ENCODE measurements at regions not wholly inside any gene's neighbourhood (a gene's known extent, or its start where the extent isn't known, plus 50 kb on each side); places are given as distances from the start of the nearest gene placed in this dataset.

- H3K36me3 ChIP-seq (ENCODE audit: control insufficient read depth in 1 of 2, insufficient read depth in 2 of 2, low read length in 2 of 2), result no peaks in the 10 kb centered on the region
- H3K4me3 ChIP-seq (ENCODE audit: low read depth in 1 of 2, low read length in 2 of 2), result no peak overlapping the region
- no peaks in the 10 kb centered on the region for H3K4me1 ChIP-seq (ENCODE audit: control insufficient read depth in 1 of 2, insufficient read depth in 2 of 2, low read length in 2 of 2)
- H3K9ac ChIP-seq (ENCODE audit: low read depth in 1 of 2, low read length in 2 of 2), result no peak overlapping the region
- no peaks in the 10 kb centered on the region for H3K9me3 ChIP-seq (ENCODE audit: control insufficient read depth in 1 of 2, low read length in 2 of 2)
- H3K27ac ChIP-seq (ENCODE audit: low read depth, low read length), result no peak overlapping the region
- no peaks in the 10 kb centered on the region for H3K27me3 ChIP-seq (ENCODE audit: control insufficient read depth in 1 of 2, insufficient read depth in 2 of 2, low read length in 2 of 2)
These were observed 493.1 kb downstream of the XPNPEP1 start for GRCh38 chr10:109430043-109430760.

DNA sequence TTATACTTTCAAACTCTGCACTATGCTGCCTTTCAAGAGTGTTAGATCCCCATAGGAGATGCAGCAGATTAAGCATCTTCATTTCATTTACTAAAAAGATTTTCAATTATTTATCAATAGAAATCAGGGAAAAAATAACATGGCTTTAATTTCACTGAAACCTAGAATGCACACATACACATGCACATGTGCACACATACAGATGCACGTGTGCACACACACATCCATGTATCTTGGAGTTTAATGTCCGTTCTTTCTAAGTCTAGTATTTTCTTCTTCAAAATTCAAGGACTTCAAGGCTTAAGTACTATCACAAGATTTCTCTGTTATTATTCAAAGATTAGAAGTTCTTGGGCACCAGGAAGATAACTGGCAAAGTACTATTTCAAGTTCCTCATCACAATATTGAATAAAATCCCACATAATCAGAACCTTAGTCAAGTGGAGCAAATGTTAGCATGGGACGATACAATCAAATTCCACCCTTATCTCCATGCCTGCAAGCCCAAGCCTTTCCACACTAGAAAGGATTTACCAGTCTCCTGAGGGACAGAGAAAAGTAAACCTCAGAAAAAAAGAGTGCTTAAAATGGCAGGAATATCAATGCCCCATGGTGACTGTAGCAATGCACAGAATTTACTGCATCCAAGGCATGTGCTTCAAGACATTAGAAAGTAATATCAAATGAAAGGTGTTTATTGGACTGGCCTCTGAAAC, 494.4 kb downstream of the XPNPEP1 start:
- no peak overlapping the region for H3K9ac ChIP-seq (ENCODE audit: low read depth in 1 of 2, low read length in 2 of 2)
- no peak overlapping the region for H3K27ac ChIP-seq (ENCODE audit: low read depth, low read length)
- H3K36me3 ChIP-seq (ENCODE audit: control insufficient read depth in 1 of 2, insufficient read depth in 2 of 2, low read length in 2 of 2), result no peaks in the 10 kb centered on the region
- no peaks in the 10 kb centered on the region for H3K9me3 ChIP-seq (ENCODE audit: control insufficient read depth in 1 of 2, low read length in 2 of 2)
- H3K4me3 ChIP-seq (ENCODE audit: low read depth in 1 of 2, low read length in 2 of 2), result no peak overlapping the region
- H3K4me1 ChIP-seq (ENCODE audit: control insufficient read depth in 1 of 2, insufficient read depth in 2 of 2, low read length in 2 of 2), result no peaks in the 10 kb centered on the region
- no peaks in the 10 kb centered on the region for H3K27me3 ChIP-seq (ENCODE audit: control insufficient read depth in 1 of 2, insufficient read depth in 2 of 2, low read length in 2 of 2)

- no peaks in the 10 kb centered on the region for H3K9me3 ChIP-seq (ENCODE audit: control insufficient read depth in 1 of 2, low read length in 2 of 2)
- no peaks in the 10 kb centered on the region for H3K27me3 ChIP-seq (ENCODE audit: control insufficient read depth in 1 of 2, insufficient read depth in 2 of 2, low read length in 2 of 2)
- no peaks in the 10 kb centered on the region for H3K36me3 ChIP-seq (ENCODE audit: control insufficient read depth in 1 of 2, insufficient read depth in 2 of 2, low read length in 2 of 2)
- no peaks in the 10 kb centered on the region for H3K4me1 ChIP-seq (ENCODE audit: control insufficient read depth in 1 of 2, insufficient read depth in 2 of 2, low read length in 2 of 2)
- no peak overlapping the region for H3K9ac ChIP-seq (ENCODE audit: low read depth in 1 of 2, low read length in 2 of 2)
- H3K27ac ChIP-seq (ENCODE audit: low read depth, low read length), result no peak overlapping the region
- no peak overlapping the region for H3K4me3 ChIP-seq (ENCODE audit: low read depth in 1 of 2, low read length in 2 of 2)
These were observed 495.9 kb downstream of the XPNPEP1 start for GRCh38 chr10:109427411-109427810.

DNA sequence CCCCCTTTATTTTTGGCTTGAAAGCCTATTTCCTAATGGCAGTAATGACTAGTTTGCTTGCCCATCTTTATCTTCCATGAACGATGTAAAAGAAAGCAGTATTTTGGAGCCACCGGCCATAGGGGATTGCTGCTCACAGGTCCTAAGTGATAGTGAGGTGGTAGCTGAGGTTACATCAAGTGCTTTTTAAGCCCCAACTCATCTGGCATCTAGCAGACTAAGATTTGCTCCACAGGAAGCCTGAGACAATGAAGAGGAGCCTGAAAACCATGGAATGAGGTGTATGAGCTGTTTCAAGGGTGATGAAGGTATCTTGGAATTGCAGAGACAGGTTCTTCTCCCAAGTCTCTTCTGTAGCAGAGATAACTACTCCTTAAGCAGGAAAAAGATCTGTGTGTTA, 496.3 kb downstream of the XPNPEP1 start:
- H3K27ac ChIP-seq (ENCODE audit: low read depth, low read length), result no peak overlapping the region
- no peaks in the 10 kb centered on the region for H3K4me1 ChIP-seq (ENCODE audit: control insufficient read depth in 1 of 2, insufficient read depth in 2 of 2, low read length in 2 of 2)
- H3K27me3 ChIP-seq (ENCODE audit: control insufficient read depth in 1 of 2, insufficient read depth in 2 of 2, low read length in 2 of 2), result no peaks in the 10 kb centered on the region
- H3K9ac ChIP-seq (ENCODE audit: low read depth in 1 of 2, low read length in 2 of 2), result no peak overlapping the region
- H3K9me3 ChIP-seq (ENCODE audit: control insufficient read depth in 1 of 2, low read length in 2 of 2), result no peaks in the 10 kb centered on the region
- no peaks in the 10 kb centered on the region for H3K36me3 ChIP-seq (ENCODE audit: control insufficient read depth in 1 of 2, insufficient read depth in 2 of 2, low read length in 2 of 2)
- H3K4me3 ChIP-seq (ENCODE audit: low read depth in 1 of 2, low read length in 2 of 2), result no peak overlapping the region

DNA sequence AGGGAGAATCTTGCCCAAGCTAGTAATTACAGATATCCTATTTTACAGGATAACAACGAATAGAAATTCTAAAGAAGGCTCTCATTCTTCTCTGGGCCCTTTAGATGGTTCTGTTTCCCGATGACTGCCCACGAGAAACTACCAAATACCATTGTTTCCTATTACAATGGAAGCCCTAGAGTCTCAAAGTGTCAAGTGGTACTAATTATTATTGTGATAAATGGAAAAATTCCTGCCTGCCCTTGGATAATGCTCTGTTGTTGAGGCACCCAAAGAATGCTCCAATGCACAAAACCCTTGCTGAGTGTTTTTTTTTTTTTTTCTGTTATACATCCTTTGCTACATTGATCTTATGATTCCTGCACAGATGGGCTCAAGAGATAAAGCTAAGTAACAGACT, 504.5 kb downstream of the XPNPEP1 start:
- H3K4me1 ChIP-seq (ENCODE audit: control insufficient read depth in 1 of 2, insufficient read depth in 2 of 2, low read length in 2 of 2), result no peaks in the 10 kb centered on the region
- no peak overlapping the region for H3K4me3 ChIP-seq (ENCODE audit: low read depth in 1 of 2, low read length in 2 of 2)
- H3K27me3 ChIP-seq (ENCODE audit: control insufficient read depth in 1 of 2, insufficient read depth in 2 of 2, low read length in 2 of 2), result no peaks in the 10 kb centered on the region
- H3K36me3 ChIP-seq (ENCODE audit: control insufficient read depth in 1 of 2, insufficient read depth in 2 of 2, low read length in 2 of 2), result no peaks in the 10 kb centered on the region
- no peak overlapping the region for H3K9ac ChIP-seq (ENCODE audit: low read depth in 1 of 2, low read length in 2 of 2)
- no peaks in the 10 kb centered on the region for H3K9me3 ChIP-seq (ENCODE audit: control insufficient read depth in 1 of 2, low read length in 2 of 2)
- no peak overlapping the region for H3K27ac ChIP-seq (ENCODE audit: low read depth, low read length)

- Histone ChIP-seq H3K9ac (ENCODE audit: low read depth in 1 of 2, low read length in 2 of 2) (no peak overlapping the region), H3K36me3 (ENCODE audit: control insufficient read depth in 1 of 2, insufficient read depth in 2 of 2, low read length in 2 of 2) (no peaks in the 10 kb centered on the region), H3K9me3 (ENCODE audit: control insufficient read depth in 1 of 2, low read length in 2 of 2) (no peaks in the 10 kb centered on the region), H3K27me3 (ENCODE audit: control insufficient read depth in 1 of 2, insufficient read depth in 2 of 2, low read length in 2 of 2) (no peaks in the 10 kb centered on the region), H3K4me3 (ENCODE audit: low read depth in 1 of 2, low read length in 2 of 2) (no peak overlapping the region), H3K4me1 (ENCODE audit: control insufficient read depth in 1 of 2, insufficient read depth in 2 of 2, low read length in 2 of 2) (no peaks in the 10 kb centered on the region), H3K27ac (ENCODE audit: low read depth, low read length) (no peak overlapping the region)
These were observed 505.5 kb downstream of the XPNPEP1 start for GRCh38 chr10:109417803-109418202.

DNA sequence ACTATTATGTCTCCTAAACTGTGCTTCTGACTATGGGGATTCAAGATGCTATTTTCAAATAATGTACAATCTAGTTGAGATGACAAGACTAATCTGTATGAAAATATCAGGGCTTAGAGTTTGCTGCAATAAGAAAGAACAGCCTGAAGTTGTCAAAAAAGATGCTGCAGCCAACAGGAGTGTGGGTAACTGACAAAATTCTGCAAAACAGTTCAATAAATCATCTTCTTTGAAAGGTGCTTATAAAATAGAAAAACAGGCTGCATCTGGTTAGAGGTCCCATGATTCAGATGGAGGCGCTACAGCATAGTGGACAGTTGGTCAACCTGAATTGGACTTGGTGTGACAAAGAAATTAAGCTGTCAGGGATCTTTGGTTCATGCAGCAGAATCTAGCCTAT, 511.0 kb downstream of the XPNPEP1 start:
- Histone ChIP-seq H3K4me1 (ENCODE audit: control insufficient read depth in 1 of 2, insufficient read depth in 2 of 2, low read length in 2 of 2) (no peaks in the 10 kb centered on the region), H3K36me3 (ENCODE audit: control insufficient read depth in 1 of 2, insufficient read depth in 2 of 2, low read length in 2 of 2) (no peaks in the 10 kb centered on the region), H3K27ac (ENCODE audit: low read depth, low read length) (no peak overlapping the region), H3K27me3 (ENCODE audit: control insufficient read depth in 1 of 2, insufficient read depth in 2 of 2, low read length in 2 of 2) (no peaks in the 10 kb centered on the region), H3K9ac (ENCODE audit: low read depth in 1 of 2, low read length in 2 of 2) (no peak overlapping the region), H3K4me3 (ENCODE audit: low read depth in 1 of 2, low read length in 2 of 2) (no peak overlapping the region), H3K9me3 (ENCODE audit: control insufficient read depth in 1 of 2, low read length in 2 of 2) (no peaks in the 10 kb centered on the region)

- Histone ChIP-seq H3K4me1 (ENCODE audit: control insufficient read depth in 1 of 2, insufficient read depth in 2 of 2, low read length in 2 of 2) (no peaks in the 10 kb centered on the region), H3K9ac (ENCODE audit: low read depth in 1 of 2, low read length in 2 of 2) (no peak overlapping the region), H3K36me3 (ENCODE audit: control insufficient read depth in 1 of 2, insufficient read depth in 2 of 2, low read length in 2 of 2) (no peaks in the 10 kb centered on the region), H3K27ac (ENCODE audit: low read depth, low read length) (no peak overlapping the region), H3K27me3 (ENCODE audit: control insufficient read depth in 1 of 2, insufficient read depth in 2 of 2, low read length in 2 of 2) (no peaks in the 10 kb centered on the region), H3K9me3 (ENCODE audit: control insufficient read depth in 1 of 2, low read length in 2 of 2) (no peaks in the 10 kb centered on the region), H3K4me3 (ENCODE audit: low read depth in 1 of 2, low read length in 2 of 2) (no peak overlapping the region)
These were observed 511.4 kb downstream of the XPNPEP1 start for GRCh38 chr10:109411917-109412316.

DNA sequence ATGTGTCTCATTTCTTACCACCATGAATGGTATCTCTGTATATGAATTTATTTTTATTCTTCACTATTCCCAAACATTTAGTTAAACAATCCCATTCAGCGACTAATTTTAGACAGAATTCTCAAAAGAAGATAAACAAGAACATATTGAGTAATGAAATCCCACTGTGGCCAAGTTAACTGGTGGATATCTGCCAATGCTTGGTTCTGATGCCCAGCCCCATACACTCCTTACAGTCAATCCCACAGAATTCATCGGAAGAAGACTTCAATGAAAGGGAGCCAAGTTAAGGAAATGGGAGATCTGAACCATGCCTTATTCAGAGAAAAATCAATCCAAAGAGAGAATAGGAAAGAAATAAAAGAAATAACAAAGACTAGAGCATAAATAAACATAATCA, 518.0 kb downstream of the XPNPEP1 start:
- Histone ChIP-seq H3K27ac (ENCODE audit: low read depth, low read length) (no peak overlapping the region), H3K4me1 (ENCODE audit: control insufficient read depth in 1 of 2, insufficient read depth in 2 of 2, low read length in 2 of 2) (no peaks in the 10 kb centered on the region), H3K9me3 (ENCODE audit: control insufficient read depth in 1 of 2, low read length in 2 of 2) (no peaks in the 10 kb centered on the region), H3K9ac (ENCODE audit: low read depth in 1 of 2, low read length in 2 of 2) (no peak overlapping the region), H3K27me3 (ENCODE audit: control insufficient read depth in 1 of 2, insufficient read depth in 2 of 2, low read length in 2 of 2) (no peaks in the 10 kb centered on the region), H3K36me3 (ENCODE audit: control insufficient read depth in 1 of 2, insufficient read depth in 2 of 2, low read length in 2 of 2) (no peaks in the 10 kb centered on the region), H3K4me3 (ENCODE audit: low read depth in 1 of 2, low read length in 2 of 2) (no peak overlapping the region)

DNA sequence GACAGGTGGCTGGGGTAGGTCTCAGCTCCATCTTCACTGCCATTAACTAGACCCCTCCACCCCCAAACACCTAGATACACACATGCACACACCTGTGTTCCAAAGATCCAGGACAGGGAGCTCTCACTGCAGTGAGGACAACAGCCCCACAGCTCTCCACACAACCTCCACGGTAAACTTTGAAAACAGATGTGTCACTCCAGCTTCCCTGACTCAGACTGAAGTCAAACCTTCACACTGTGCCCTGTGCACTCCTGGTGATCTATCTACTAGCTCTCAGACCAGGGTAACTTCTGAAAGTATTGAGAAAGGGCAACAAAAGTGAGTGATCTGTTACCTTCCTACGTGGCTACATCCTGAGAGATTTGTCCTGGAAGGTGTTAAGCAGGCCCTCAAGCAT, 519.8 kb downstream of the XPNPEP1 start:
- no peaks in the 10 kb centered on the region for H3K27me3 ChIP-seq (ENCODE audit: control insufficient read depth in 1 of 2, insufficient read depth in 2 of 2, low read length in 2 of 2)
- no peak overlapping the region for H3K27ac ChIP-seq (ENCODE audit: low read depth, low read length)
- no peaks in the 10 kb centered on the region for H3K36me3 ChIP-seq (ENCODE audit: control insufficient read depth in 1 of 2, insufficient read depth in 2 of 2, low read length in 2 of 2)
- no peak overlapping the region for H3K4me3 ChIP-seq (ENCODE audit: low read depth in 1 of 2, low read length in 2 of 2)
- no peak overlapping the region for H3K9ac ChIP-seq (ENCODE audit: low read depth in 1 of 2, low read length in 2 of 2)
- peaks cover 0 to 3% of the 10 kb centered on the region in 2 donors for H3K9me3 ChIP-seq (ENCODE audit: control insufficient read depth in 1 of 2, low read length in 2 of 2)
- H3K4me1 ChIP-seq (ENCODE audit: control insufficient read depth in 1 of 2, insufficient read depth in 2 of 2, low read length in 2 of 2), result no peaks in the 10 kb centered on the region

All from duodenal mucosa (tissue), 2 donors.